IMR-90 (cell line): ENCODE measurements at regions not wholly inside any gene's neighbourhood (a gene's known extent, or its start where the extent isn't known, plus 50 kb on each side); places are given as distances from the start of the nearest gene placed in this dataset.
"Not testable (repeated sequence)": the region's sequence is repeated elsewhere in the genome, so short reads cannot be mapped to it uniquely, and the experiment has no call there.

Source experiments
- ATAC-seq: fragments of 200-7000 bp; cut with Tn5 transposase; 2 replicates; pipeline ENCODE4 v1.9.1; 2020; ENCODE audit warnings: low read depth, mild to moderate bottlenecking, moderate library complexity
- BruUV-seq: library from RNA; stranded (reverse); fragments of 400-500 nt; replicated peaks from 2 replicates; lab custom pipeline; 2021; lab: Mats Ljungman, UMichigan
- CTCF ChIA-PET: fragments of 300-600 bp; formaldehyde crosslinking; extraction: SDS; loops from one replicate; lab custom pipeline; 2021; ENCODE audit warnings: antibody characterized with exemption; lab: Yijun Ruan, JAX
- POLR2A ChIA-PET: fragments of 300-600 bp; sonication (Branson Sonifier 250); formaldehyde crosslinking; loops from one replicate; lab custom pipeline; 2022; ENCODE audit warnings: antibody characterized with exemption; ENCODE audit not compliant: unreplicated experiment; lab: Charles Lee
- DNase-seq: peaks from one replicate; pipeline ENCODE4 v3.0.0; 2013
- H2AFZ ChIP-seq: replicated peaks from 2 replicates; pipeline ENCODE3; 2013; ENCODE audit warnings: low read length, mild to moderate bottlenecking; ENCODE audit not compliant: poor library complexity
- H2AK5ac ChIP-seq: 2 replicates; pipeline ENCODE4 v1.6.1; 2013; ENCODE audit warnings: low read depth, low read length, inconsistent platforms
- H2AK9ac ChIP-seq: replicated peaks from 2 replicates; pipeline ENCODE3; 2013; ENCODE audit warnings: mild to moderate bottlenecking, low read depth, low read length, moderate library complexity; ENCODE audit not compliant: poor library complexity
- H2BK120ac ChIP-seq: 2 replicates; pipeline ENCODE4 v1.6.1; 2013; ENCODE audit warnings: low read depth, low read length, inconsistent platforms
- H2BK15ac ChIP-seq: 3 replicates; pipeline ENCODE4 v1.6.1; 2013; ENCODE audit warnings: low read depth, low read length, inconsistent platforms
- H2BK20ac ChIP-seq: 2 replicates; pipeline ENCODE4 v1.6.1; 2013; ENCODE audit warnings: low read depth, mild to moderate bottlenecking, inconsistent platforms, low read length, moderate library complexity
- H2BK5ac ChIP-seq: 2 replicates; pipeline ENCODE4 v1.6.1; 2013; ENCODE audit warnings: mild to moderate bottlenecking, low read depth, low read length, inconsistent platforms; ENCODE audit not compliant: poor library complexity, severe bottlenecking
- H3K14ac ChIP-seq: replicated peaks from 2 replicates; pipeline ENCODE4 v1.6.1; 2013; ENCODE audit warnings: low read depth, low read length, inconsistent platforms
- H3K18ac ChIP-seq: 2 replicates; pipeline ENCODE4 v1.6.1; 2013; ENCODE audit warnings: low read depth, low read length, control low read depth
- H3K23ac ChIP-seq: 2 replicates; pipeline ENCODE4 v1.6.1; 2013; ENCODE audit warnings: low read depth, low read length, inconsistent platforms
- H3K27ac ChIP-seq: 2 replicates; pipeline ENCODE4 v1.5.1; 2013; ENCODE audit warnings: mild to moderate bottlenecking, control low read depth, low read length; ENCODE audit not compliant: insufficient read depth
- H3K27me3 ChIP-seq: 2 replicates; pipeline ENCODE4 v1.6.1; 2013; ENCODE audit warnings: low read length; ENCODE audit not compliant: control insufficient read depth, insufficient read depth
- H3K36me3 ChIP-seq: 2 replicates; pipeline ENCODE4 v1.6.1; 2013; ENCODE audit warnings: low read length, mixed read lengths; ENCODE audit not compliant: control insufficient read depth, insufficient read depth
- H3K4ac ChIP-seq: 2 replicates; pipeline ENCODE4 v1.6.1; 2013; ENCODE audit warnings: low read depth, low read length, inconsistent platforms
- H3K4me1 ChIP-seq: 2 replicates; pipeline ENCODE4 v1.6.1; 2013; ENCODE audit warnings: low read length, mixed read lengths; ENCODE audit not compliant: control insufficient read depth, insufficient read depth
- H3K4me2 ChIP-seq: 2 replicates; pipeline ENCODE4 v1.6.1; 2013; ENCODE audit warnings: low read depth, mild to moderate bottlenecking, control low read depth, low read length, moderate library complexity
- H3K4me3 ChIP-seq: 2 replicates; pipeline ENCODE4 v1.5.1; 2013; ENCODE audit warnings: low read depth, mild to moderate bottlenecking, control low read depth, low read length, moderate library complexity; ENCODE audit not compliant: insufficient read depth
- H3K56ac ChIP-seq: 2 replicates; pipeline ENCODE4 v1.6.1; 2013; ENCODE audit warnings: low read length, inconsistent platforms; ENCODE audit not compliant: insufficient read depth; ENCODE audit errors: extremely low read depth
- H3K79me1 ChIP-seq, 2 experiments: 2 replicates each; pipeline ENCODE4 v1.6.1; 2013; ENCODE audit warnings: low read length in 2 of 2, inconsistent platforms in 1 of 2, low read depth in 1 of 2
- H3K9ac ChIP-seq: 2 replicates; pipeline ENCODE4 v1.6.1; 2013; ENCODE audit warnings: low read depth, low read length, control low read depth
- H3K9me1 ChIP-seq: 2 replicates; pipeline ENCODE4 v1.6.1; 2013; ENCODE audit warnings: low read length, inconsistent platforms; ENCODE audit not compliant: insufficient read depth
- H3K9me3 ChIP-seq: 2 replicates; pipeline ENCODE4 v1.6.1; 2013; ENCODE audit warnings: low read length; ENCODE audit not compliant: control insufficient read depth, insufficient read depth
- H4K20me1 ChIP-seq: 2 replicates; pipeline ENCODE4 v1.6.1; 2013; ENCODE audit warnings: low read length, inconsistent platforms; ENCODE audit not compliant: insufficient read depth
- H4K5ac ChIP-seq: 2 replicates; pipeline ENCODE4 v1.6.1; 2013; ENCODE audit warnings: mild to moderate bottlenecking, low read depth, low read length, control low read depth
- H4K8ac ChIP-seq, 2 experiments: 2 replicates each; pipeline ENCODE4 v1.6.1; 2013; ENCODE audit warnings: low read depth in 2 of 2, low read length in 2 of 2, control low read depth in 1 of 2, inconsistent platforms in 1 of 2
- H4K91ac ChIP-seq: 2 replicates; pipeline ENCODE4 v1.6.1; 2013; ENCODE audit warnings: low read depth, low read length, inconsistent platforms; ENCODE audit not compliant: insufficient read depth
- WGBS, 2 experiments: methylation state at CpG; one replicate each; pipeline versions ENCODE4 v1.1.5 to v1.1.7; 2013; ENCODE audit warnings: missing lambda C conversion rate in 2 of 2; ENCODE audit not compliant: insufficient read length in 1 of 2; ENCODE audit errors: extremely low coverage in 2 of 2; 5-methylcytosine and 5-hydroxymethylcytosine counted together
- dilution Hi-C: fragments of 300-500 bp; cut with HindIII; formaldehyde crosslinking; loops from one replicate; pipeline ENCODE4 v1.14.3; 2018; ENCODE audit warnings: low sequenced_read_pairs; ENCODE audit not compliant: unreplicated experiment
- in situ Hi-C: fragments of 300-500 bp; cut with MboI; formaldehyde crosslinking; loops from 3 replicates; pipeline ENCODE4 v1.14.3; 2019; ENCODE audit warnings: low sequenced_read_pairs, inconsistent platforms, mixed read lengths
- intact Hi-C: fragments of 100-400 bp; cut with micrococcal nuclease; formaldehyde crosslinking; loops from 2 replicates; pipeline ENCODE4 v1.10.0; 2022

GRCh38 chr11:38512830-38513229 lies 1914.8 kb upstream of the RAG2 start:
- BruUV-seq, H3K9me3 ChIP-seq, in situ Hi-C loops: not testable (repeated sequence)

More at GRCh38 chr11:38512830-38513229, 1914.8 kb upstream of the RAG2 start:
- H2BK5ac ChIP-seq, H3K36me3 ChIP-seq, H3K9ac ChIP-seq, H4K5ac ChIP-seq, dilution Hi-C loops, H2AK9ac ChIP-seq, H3K79me1 ChIP-seq, H4K20me1 ChIP-seq, H2AFZ ChIP-seq, H4K8ac ChIP-seq, intact Hi-C loops, H3K27ac ChIP-seq, ATAC-seq, POLR2A ChIA-PET, H2BK20ac ChIP-seq, H3K18ac ChIP-seq, H3K4me1 ChIP-seq, H3K4ac ChIP-seq, H2BK15ac ChIP-seq, H3K27me3 ChIP-seq, H3K14ac ChIP-seq, DNase-seq, H3K23ac ChIP-seq, H2AK5ac ChIP-seq, H3K4me2 ChIP-seq, CTCF ChIA-PET, H2BK120ac ChIP-seq, H4K91ac ChIP-seq, H3K56ac ChIP-seq, H3K4me3 ChIP-seq, H3K9me1 ChIP-seq: not testable (repeated sequence)
- WGBS, 2 experiments: no CpG with 5 or more reads among the region's 3 CpGs
